Uterus (tissue), 3 donors: ENCODE measurements at regions not wholly inside any gene's neighbourhood (a gene's known extent, or its start where the extent isn't known, plus 50 kb on each side); places are given as distances from the start of the nearest gene placed in this dataset.

ENCODE experiments used
- DNase-seq, 2 donors: peaks; one replicate each; pipeline ENCODE4 v3.0.0-alpha.2; 2019 to 2020
- H3K27ac ChIP-seq, 2 donors: fragments of 200-600 bp; sonication (generic); 1 replicate in 1 of 2; 2 replicates in 1 of 2; pipeline ENCODE4 v1.5.1; 2016 to 2018
- H3K27me3 ChIP-seq, 2 donors: fragments of 200-600 bp; sonication (generic); one replicate each; pipeline ENCODE4 v1.5.1; 2018 to 2019; ENCODE audit warnings: control low read depth in 1 of 2
- H3K36me3 ChIP-seq, 2 donors: fragments of 200-600 bp; sonication (generic); one replicate each; pipeline ENCODE4 v1.5.1; 2019; ENCODE audit warnings: control low read depth in 1 of 2
- H3K4me1 ChIP-seq, 2 donors: fragments of 200-600 bp; sonication (generic); one replicate each; pipeline ENCODE4 v1.5.1; 2018 to 2019; ENCODE audit warnings: control low read depth in 1 of 2
- H3K4me3 ChIP-seq, 2 donors: fragments of 200-600 bp; sonication (generic); 1 replicate in 1 of 2; 2 replicates in 1 of 2; pipeline ENCODE4 v1.5.1; 2018 to 2019; ENCODE audit warnings: mild to moderate bottlenecking in 1 of 2
- H3K9me3 ChIP-seq, 2 donors: fragments of 200-600 bp; sonication (generic); one replicate each; pipeline ENCODE4 v1.5.1; 2019; ENCODE audit warnings: control low read depth in 1 of 2
- POLR2A ChIP-seq, 2 donors: fragments of 450-650 bp; IDR thresholded peaks; one replicate each; pipeline ENCODE4 v1.6.1; 2016; ENCODE audit warnings: antibody characterized with exemption in 2 of 2, mild to moderate bottlenecking in 1 of 2, moderate library complexity in 1 of 2
- intact Hi-C: fragments of 100-400 bp; cut with DNase I; formaldehyde crosslinking; loops from one replicate; pipeline ENCODE4 v1.15.1; 2023; ENCODE audit warnings: low total_unique reads
- TF ChIP-seq, protein P1 (sequence below), 4 experiments: fragments of 200-600 bp in 2 of 4; fragments of 450-650 bp in 2 of 4; sonication (generic) in 2 of 4; IDR thresholded peaks; one replicate each; pipeline ENCODE4 v1.5.1; 2016 to 2019; ENCODE audit warnings: antibody characterized with exemption in 4 of 4, mild to moderate bottlenecking in 2 of 4, moderate library complexity in 1 of 4
- donor health status: DM: yes; HTN: yes; CAD: no.

GRCh38 chr6:14197118-14197517, 79.5 kb downstream of the CD83 start:
- TF ChIP-seq POLR2A (IDR thresholded peaks at IDR 0.05), result no peak
- TF ChIP-seq, protein P1, sequence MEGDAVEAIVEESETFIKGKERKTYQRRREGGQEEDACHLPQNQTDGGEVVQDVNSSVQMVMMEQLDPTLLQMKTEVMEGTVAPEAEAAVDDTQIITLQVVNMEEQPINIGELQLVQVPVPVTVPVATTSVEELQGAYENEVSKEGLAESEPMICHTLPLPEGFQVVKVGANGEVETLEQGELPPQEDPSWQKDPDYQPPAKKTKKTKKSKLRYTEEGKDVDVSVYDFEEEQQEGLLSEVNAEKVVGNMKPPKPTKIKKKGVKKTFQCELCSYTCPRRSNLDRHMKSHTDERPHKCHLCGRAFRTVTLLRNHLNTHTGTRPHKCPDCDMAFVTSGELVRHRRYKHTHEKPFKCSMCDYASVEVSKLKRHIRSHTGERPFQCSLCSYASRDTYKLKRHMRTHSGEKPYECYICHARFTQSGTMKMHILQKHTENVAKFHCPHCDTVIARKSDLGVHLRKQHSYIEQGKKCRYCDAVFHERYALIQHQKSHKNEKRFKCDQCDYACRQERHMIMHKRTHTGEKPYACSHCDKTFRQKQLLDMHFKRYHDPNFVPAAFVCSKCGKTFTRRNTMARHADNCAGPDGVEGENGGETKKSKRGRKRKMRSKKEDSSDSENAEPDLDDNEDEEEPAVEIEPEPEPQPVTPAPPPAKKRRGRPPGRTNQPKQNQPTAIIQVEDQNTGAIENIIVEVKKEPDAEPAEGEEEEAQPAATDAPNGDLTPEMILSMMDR (IDR thresholded peaks at IDR 0.05), result no peak
- H3K27ac ChIP-seq, result no peak overlapping the region
- intact Hi-C loops, result no loop called here

DNA sequence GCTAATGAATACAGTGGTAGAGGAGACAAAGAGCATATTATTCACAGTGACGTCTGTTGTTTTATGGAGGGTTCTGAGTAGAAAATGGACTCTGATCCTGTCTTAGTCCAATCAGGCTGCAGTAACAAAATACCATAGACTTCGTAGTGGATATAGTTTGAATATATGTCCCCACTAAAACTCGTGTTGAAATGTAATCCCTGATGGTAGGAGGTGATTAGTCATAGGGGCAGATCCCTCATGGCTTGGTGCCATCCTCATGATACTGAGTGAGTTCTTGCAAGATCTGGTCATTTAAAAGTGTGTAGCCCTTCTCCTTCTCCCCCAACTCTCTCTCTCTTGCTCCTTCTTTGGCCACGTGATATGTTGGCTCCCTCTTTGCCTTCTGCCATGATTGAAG, 82.5 kb downstream of the CD83 start:
- H3K36me3 ChIP-seq, result no peaks in the 10 kb centered on the region
- no peak overlapping the region for H3K27ac ChIP-seq
- no peaks in the 10 kb centered on the region for H3K4me1 ChIP-seq
- TF ChIP-seq, protein P1 (IDR thresholded peaks at IDR 0.05), result no peak
- TF ChIP-seq POLR2A (IDR thresholded peaks at IDR 0.05), result no peak
- no peak overlapping the region for H3K4me3 ChIP-seq
- H3K27me3 ChIP-seq, result no peaks in the 10 kb centered on the region
- intact Hi-C loops, result no loop called here
- no peaks in the 10 kb centered on the region for H3K9me3 ChIP-seq
- DNase-seq, result no peak

More at GRCh38 chr6:14197118-14197517, 79.5 kb downstream of the CD83 start:
- no peak for DNase-seq
- Histone ChIP-seq H3K4me1 (no peaks in the 10 kb centered on the region), H3K27me3 (no peaks in the 10 kb centered on the region), H3K9me3 (no peaks in the 10 kb centered on the region), H3K4me3 (no peak overlapping the region), H3K36me3 (no peaks in the 10 kb centered on the region)

DNA sequence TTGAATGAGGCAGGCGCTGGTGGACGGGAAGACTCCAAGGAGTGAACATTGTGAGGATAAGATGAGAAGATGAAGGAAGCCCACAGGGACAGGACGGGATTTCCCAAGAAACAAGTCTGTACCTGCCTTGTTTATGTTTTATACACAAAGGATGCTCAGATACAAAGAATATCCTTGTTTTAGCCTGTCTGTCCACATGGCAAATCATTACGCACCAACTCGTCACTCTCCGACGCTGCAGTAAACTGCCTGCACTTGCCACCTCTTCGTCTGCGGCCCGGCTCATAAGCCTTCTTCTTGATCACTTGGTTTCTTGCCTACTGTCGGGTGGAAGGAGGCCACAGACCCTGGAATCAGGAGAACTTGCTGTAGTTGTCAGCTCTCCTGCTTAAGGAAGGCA, 85.4 kb downstream of the CD83 start:
- Histone ChIP-seq H3K27me3 (no peaks in the 10 kb centered on the region), H3K27ac (no peak overlapping the region), H3K4me1 (no peaks in the 10 kb centered on the region), H3K4me3 (no peak overlapping the region), H3K9me3 (no peaks in the 10 kb centered on the region), H3K36me3 (no peaks in the 10 kb centered on the region)
- DNase-seq, result no peak
- intact Hi-C loops, result no loop called here
- TF ChIP-seq, protein P1 (IDR thresholded peaks at IDR 0.05), result no peak
- TF ChIP-seq POLR2A (IDR thresholded peaks at IDR 0.05), result no peak

GRCh38 chr6:14206391-14206790, 88.8 kb downstream of the CD83 start:
- Histone ChIP-seq H3K4me3 (no peak overlapping the region), H3K27me3 (no peaks in the 10 kb centered on the region), H3K27ac (no peak overlapping the region), H3K9me3 (no peaks in the 10 kb centered on the region), H3K4me1 (no peaks in the 10 kb centered on the region), H3K36me3 (no peaks in the 10 kb centered on the region)
- TF ChIP-seq POLR2A (IDR thresholded peaks at IDR 0.05), result no peak
- TF ChIP-seq, protein P1 (IDR thresholded peaks at IDR 0.05), result no peak
- intact Hi-C loops, result no loop called here
- no peak for DNase-seq

DNA sequence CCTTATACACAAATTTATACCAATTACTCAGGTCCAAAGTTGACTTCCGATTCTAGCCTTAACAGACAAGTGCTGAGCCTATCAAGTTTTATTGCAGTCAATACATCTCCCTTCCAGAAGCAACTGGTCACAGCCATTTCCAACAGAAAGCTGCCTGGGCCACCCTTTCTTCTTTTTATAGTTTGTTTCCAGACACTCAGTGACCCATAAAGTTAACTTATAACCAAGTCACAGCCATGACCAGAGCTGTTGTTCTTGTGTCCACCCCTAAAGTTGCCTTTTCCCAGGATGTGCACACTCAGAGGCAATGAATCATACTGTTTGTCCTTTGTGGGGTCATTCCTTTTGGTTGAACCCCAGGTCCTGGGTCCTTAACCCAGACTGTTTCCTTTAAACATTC, 89.9 kb downstream of the CD83 start:
- Histone ChIP-seq H3K9me3 (no peaks in the 10 kb centered on the region), H3K4me3 (no peak overlapping the region), H3K36me3 (no peaks in the 10 kb centered on the region), H3K27me3 (no peaks in the 10 kb centered on the region), H3K27ac (no peak overlapping the region), H3K4me1 (no peaks in the 10 kb centered on the region)
- DNase-seq, result no peak
- intact Hi-C loops, result no loop called here
- TF ChIP-seq POLR2A (IDR thresholded peaks at IDR 0.05), result no peak
- TF ChIP-seq, protein P1 (IDR thresholded peaks at IDR 0.05), result no peak
